ENCODE measurements at regions not wholly inside any gene's neighbourhood (a gene's known extent, or its start where the extent isn't known, plus 50 kb on each side); places are given as distances from the start of the nearest gene placed in this dataset.

GRCh38 chr1:191419842-191420241 lies 738.4 kb upstream of the RGS18 start:
- TF ChIP-seq CTCF (IDR thresholded peaks at IDR 0.05 in 8 of 11, conservative IDR thresholded peaks at IDR 0.05 in 3 of 11) (no peak), POLR2A (IDR thresholded peaks at IDR 0.05) (no peak), POLR2AphosphoS5 (IDR thresholded peaks at IDR 0.05) (no peak)
